Mucosa of rectum (tissue), 2 donors: ENCODE measurements at regions not wholly inside any gene's neighbourhood (a gene's known extent, or its start where the extent isn't known, plus 50 kb on each side); places are given as distances from the start of the nearest gene placed in this dataset.
"Not testable (repeated sequence)": the region's sequence is repeated elsewhere in the genome, so short reads cannot be mapped to it uniquely, and the experiment has no call there.

Source experiments
- H3K27ac ChIP-seq, 2 donors: one replicate each; pipeline ENCODE4 v1.7.0; 2013; ENCODE audit warnings: inconsistent platforms in 2 of 2, low read depth in 2 of 2, low read length in 2 of 2
- H3K27me3 ChIP-seq, 2 donors: one replicate each; pipeline ENCODE4 v1.7.0; 2013; ENCODE audit warnings: low read length in 2 of 2; ENCODE audit not compliant: control insufficient read depth in 2 of 2, insufficient read depth in 2 of 2
- H3K36me3 ChIP-seq, 2 donors: one replicate each; pipeline ENCODE4 v1.7.0; 2013; ENCODE audit warnings: low read length in 2 of 2; ENCODE audit not compliant: control insufficient read depth in 2 of 2, insufficient read depth in 2 of 2
- H3K4me1 ChIP-seq, 2 donors: one replicate each; pipeline ENCODE4 v1.7.0; 2013; ENCODE audit warnings: low read length in 2 of 2, mild to moderate bottlenecking in 1 of 2; ENCODE audit not compliant: control insufficient read depth in 2 of 2, insufficient read depth in 2 of 2
- H3K4me3 ChIP-seq, 2 donors: one replicate each; pipeline ENCODE4 v1.7.0; 2013; ENCODE audit warnings: low read length in 2 of 2
- H3K9ac ChIP-seq, 2 donors: one replicate each; pipeline ENCODE4 v1.7.0; 2013; ENCODE audit warnings: low read length in 2 of 2, low read depth in 1 of 2, mild to moderate bottlenecking in 1 of 2
- H3K9me3 ChIP-seq, 2 donors: one replicate each; pipeline ENCODE4 v1.7.0; 2013; ENCODE audit warnings: low read length in 2 of 2; ENCODE audit not compliant: control insufficient read depth in 2 of 2
- donor health status: healthy.
- donor health status: Normal muscosa, but diverticular disease.

- H3K4me3 ChIP-seq = no peak overlapping the region
- no peak overlapping the region for H3K27ac ChIP-seq
- no peaks in the 10 kb centered on the region for H3K27me3 ChIP-seq
- no peaks in the 10 kb centered on the region for H3K4me1 ChIP-seq
- no peaks in the 10 kb centered on the region for H3K36me3 ChIP-seq
- no peaks in the 10 kb centered on the region for H3K9me3 ChIP-seq
- H3K9ac ChIP-seq = no peak overlapping the region
Measured at GRCh38 chr2:194062401-194062800, 1594.6 kb upstream of the SLC39A10 start.

- Histone ChIP-seq H3K27ac (no peak overlapping the region), H3K9ac (no peak overlapping the region), H3K36me3 (no peaks in the 10 kb centered on the region), H3K4me1 (no peaks in the 10 kb centered on the region), H3K4me3 (no peak overlapping the region), H3K9me3 (no peaks in the 10 kb centered on the region), H3K27me3 (no peaks in the 10 kb centered on the region)
Measured at GRCh38 chr2:194060269-194060668, 1596.8 kb upstream of the SLC39A10 start.

- H3K9ac ChIP-seq = no peak overlapping the region
- no peak overlapping the region for H3K27ac ChIP-seq
- H3K27me3 ChIP-seq = no peaks in the 10 kb centered on the region
- H3K4me1 ChIP-seq = no peaks in the 10 kb centered on the region
- H3K36me3 ChIP-seq = no peaks in the 10 kb centered on the region
- no peak overlapping the region for H3K4me3 ChIP-seq
- H3K9me3 ChIP-seq = no peaks in the 10 kb centered on the region
Measured at GRCh38 chr2:194054313-194054712, 1602.7 kb upstream of the SLC39A10 start.

- no peak overlapping the region for H3K27ac ChIP-seq
- no peak overlapping the region for H3K4me3 ChIP-seq
Measured at GRCh38 chr2:194044321-194044720, 1612.7 kb upstream of the SLC39A10 start.

GRCh38 chr2:194021130-194021529, 1635.9 kb upstream of the SLC39A10 start:
- not testable (repeated sequence) for H3K27ac ChIP-seq, H3K27me3 ChIP-seq, H3K9me3 ChIP-seq, H3K9ac ChIP-seq, H3K36me3 ChIP-seq, H3K4me3 ChIP-seq, H3K4me1 ChIP-seq

More at GRCh38 chr2:194044321-194044720, 1612.7 kb upstream of the SLC39A10 start:
- H3K36me3 ChIP-seq = no peaks in the 10 kb centered on the region
- H3K9ac ChIP-seq = no peak overlapping the region
- H3K4me1 ChIP-seq = no peaks in the 10 kb centered on the region
- H3K27me3 ChIP-seq = no peaks in the 10 kb centered on the region
- peaks cover 0 to 3% of the 10 kb centered on the region in 2 donors for H3K9me3 ChIP-seq

- H3K4me3 ChIP-seq = no peak overlapping the region
- H3K36me3 ChIP-seq = no peaks in the 10 kb centered on the region
- no peaks in the 10 kb centered on the region for H3K4me1 ChIP-seq
- H3K9ac ChIP-seq = no peak overlapping the region
- H3K27me3 ChIP-seq = no peaks in the 10 kb centered on the region
- H3K9me3 ChIP-seq = no peaks in the 10 kb centered on the region
- H3K27ac ChIP-seq = no peak overlapping the region
Measured at GRCh38 chr2:194020155-194020554, 1636.9 kb upstream of the SLC39A10 start.

GRCh38 chr2:194015751-194016150, 1641.3 kb upstream of the SLC39A10 start:
- Histone ChIP-seq H3K27ac (no peak overlapping the region), H3K4me3 (no peak overlapping the region), H3K36me3 (no peaks in the 10 kb centered on the region), H3K9ac (no peak overlapping the region), H3K27me3 (no peaks in the 10 kb centered on the region), H3K4me1 (no peaks in the 10 kb centered on the region), H3K9me3 (no peaks in the 10 kb centered on the region)

- Histone ChIP-seq H3K4me3 (no peak overlapping the region), H3K36me3 (no peaks in the 10 kb centered on the region), H3K4me1 (no peaks in the 10 kb centered on the region), H3K9ac (no peak overlapping the region), H3K27me3 (no peaks in the 10 kb centered on the region), H3K27ac (no peak overlapping the region), H3K9me3 (no peaks in the 10 kb centered on the region)
Measured at GRCh38 chr2:194014639-194015038, 1642.4 kb upstream of the SLC39A10 start.

GRCh38 chr2:194004590-194005206, 1652.3 kb upstream of the SLC39A10 start:
- H3K27me3 ChIP-seq = no peaks in the 10 kb centered on the region
- no peaks in the 10 kb centered on the region for H3K9me3 ChIP-seq
- no peaks in the 10 kb centered on the region for H3K4me1 ChIP-seq
- no peak overlapping the region for H3K9ac ChIP-seq
- no peaks in the 10 kb centered on the region for H3K36me3 ChIP-seq
- no peak overlapping the region for H3K4me3 ChIP-seq
- H3K27ac ChIP-seq = no peak overlapping the region

- Histone ChIP-seq H3K27me3 (no peaks in the 10 kb centered on the region), H3K36me3 (no peaks in the 10 kb centered on the region), H3K4me3 (no peak overlapping the region), H3K27ac (no peak overlapping the region), H3K9me3 (no peaks in the 10 kb centered on the region), H3K4me1 (no peaks in the 10 kb centered on the region), H3K9ac (no peak overlapping the region)
Measured at GRCh38 chr2:194003911-194004310, 1653.1 kb upstream of the SLC39A10 start.
